ENCODE measurements at regions not wholly inside any gene's neighbourhood (a gene's known extent, or its start where the extent isn't known, plus 50 kb on each side); places are given as distances from the start of the nearest gene placed in this dataset.
A peak's percentile ranks its signal among the peaks of the same experiment; 100 is the strongest.

- DNase-seq: no peak
Observed at GRCh38 chr6:113648698-113649097, 208.4 kb upstream of the MARCKS start.

- DNase-seq: no peak
Observed at GRCh38 chr6:113649276-113649675, 207.9 kb upstream of the MARCKS start.

GRCh38 chr6:113649880-113650609, 207.1 kb upstream of the MARCKS start:
- DNase-seq: no peak

- no peak for DNase-seq
Observed at GRCh38 chr6:113650610-113650979, 206.6 kb upstream of the MARCKS start.

- DNase-seq: peak in 9 of 14 donors; percentile 7 to 75 (median 57)
Observed at GRCh38 chr6:113651120-113651519, 206.0 kb upstream of the MARCKS start.

- DNase-seq: no peak
Observed at GRCh38 chr6:113651920-113652319, 205.2 kb upstream of the MARCKS start.

- DNase-seq: no peak
Observed at GRCh38 chr6:113653275-113653674, 203.9 kb upstream of the MARCKS start.

GRCh38 chr6:113654396-113654795, 202.7 kb upstream of the MARCKS start:
- peak in 11 of 14 donors; percentile 9 to 86 (median 60) for DNase-seq

GRCh38 chr6:113655761-113656160, 201.4 kb upstream of the MARCKS start:
- DNase-seq: no peak

- DNase-seq: no peak
Observed at GRCh38 chr6:113659762-113660404, 197.3 kb upstream of the MARCKS start.

- DNase-seq: no peak
Observed at GRCh38 chr6:113660819-113661218, 196.3 kb upstream of the MARCKS start.

- no peak for DNase-seq
Observed at GRCh38 chr6:113662093-113662665, 195.0 kb upstream of the MARCKS start.

- DNase-seq: no peak
Observed at GRCh38 chr6:113662688-113663333, 194.3 kb upstream of the MARCKS start.

- DNase-seq: no peak
Observed at GRCh38 chr6:113664909-113665308, 192.2 kb upstream of the MARCKS start.

- DNase-seq: no peak
Observed at GRCh38 chr6:113668641-113669408, 188.3 kb upstream of the MARCKS start.

GRCh38 chr6:113669606-113670005, 187.5 kb upstream of the MARCKS start:
- DNase-seq: no peak

- no peak for DNase-seq
Observed at GRCh38 chr6:113671421-113671820, 185.7 kb upstream of the MARCKS start.

- DNase-seq: peak in 5 of 14 donors; percentile 2 to 34 (median 15)
Observed at GRCh38 chr6:113672491-113673149, 184.5 kb upstream of the MARCKS start.

- no peak for DNase-seq
Observed at GRCh38 chr6:113674075-113674474, 183.1 kb upstream of the MARCKS start.

- no peak for DNase-seq
Observed at GRCh38 chr6:113676057-113676456, 181.1 kb upstream of the MARCKS start.

GRCh38 chr6:113676968-113677367, 180.2 kb upstream of the MARCKS start:
- no peak for DNase-seq

- no peak for DNase-seq
Observed at GRCh38 chr6:113679051-113679450, 178.1 kb upstream of the MARCKS start.

Data from C1 segment of cervical spinal cord (tissue), 14 donors.